ENCODE measurements at regions not wholly inside any gene's neighbourhood (a gene's known extent, or its start where the extent isn't known, plus 50 kb on each side); places are given as distances from the start of the nearest gene placed in this dataset.

DNA sequence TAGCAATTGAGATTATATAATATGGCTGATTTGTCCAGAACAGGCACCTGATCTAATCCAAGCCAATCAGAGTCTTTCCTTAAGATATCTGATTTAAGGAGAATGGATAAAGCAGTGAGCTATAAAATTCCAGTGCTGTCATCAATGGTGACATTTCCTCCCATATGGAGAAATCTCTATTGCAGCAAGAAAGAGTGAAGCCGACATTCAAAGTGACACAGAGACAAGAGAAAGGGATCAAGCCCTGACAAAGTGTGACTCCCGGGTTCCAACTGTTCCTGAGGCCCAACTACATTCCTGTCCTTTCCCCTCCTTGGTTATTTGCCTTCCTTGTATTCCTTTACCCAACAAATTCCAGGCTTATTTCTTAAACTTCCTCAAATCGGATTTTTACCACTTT is 430.0 kb upstream of the SOX5 start:
- no peak for TF ChIP-seq CEBPB (IDR thresholded peaks at IDR 0.05)

- TF ChIP-seq TCF12 (IDR thresholded peaks at IDR 0.05; ENCODE audit: low read depth) (no peak), TAF1 (IDR thresholded peaks at IDR 0.05; ENCODE audit: low read depth) (no peak), EGR1 (IDR thresholded peaks at IDR 0.05) (no peak), CEBPB (IDR thresholded peaks at IDR 0.05) (no peak), MAX (IDR thresholded peaks at IDR 0.05) (no peak), ZBTB7A (IDR thresholded peaks at IDR 0.05; ENCODE audit: low read depth) (no peak), NFIC (IDR thresholded peaks at IDR 0.05) (no peak), USF1 (IDR thresholded peaks at IDR 0.05) (no peak), RAD21 (IDR thresholded peaks at IDR 0.05; ENCODE audit: low read depth) (no peak), CREB1 (IDR thresholded peaks at IDR 0.05; ENCODE audit: low read depth) (no peak), FOXM1 (IDR thresholded peaks at IDR 0.05; ENCODE audit: borderline replicate concordance, low read depth) (no peak), EP300 (IDR thresholded peaks at IDR 0.05; ENCODE audit: borderline replicate concordance) (no peak)
- TF ChIP-seq, protein P1, sequence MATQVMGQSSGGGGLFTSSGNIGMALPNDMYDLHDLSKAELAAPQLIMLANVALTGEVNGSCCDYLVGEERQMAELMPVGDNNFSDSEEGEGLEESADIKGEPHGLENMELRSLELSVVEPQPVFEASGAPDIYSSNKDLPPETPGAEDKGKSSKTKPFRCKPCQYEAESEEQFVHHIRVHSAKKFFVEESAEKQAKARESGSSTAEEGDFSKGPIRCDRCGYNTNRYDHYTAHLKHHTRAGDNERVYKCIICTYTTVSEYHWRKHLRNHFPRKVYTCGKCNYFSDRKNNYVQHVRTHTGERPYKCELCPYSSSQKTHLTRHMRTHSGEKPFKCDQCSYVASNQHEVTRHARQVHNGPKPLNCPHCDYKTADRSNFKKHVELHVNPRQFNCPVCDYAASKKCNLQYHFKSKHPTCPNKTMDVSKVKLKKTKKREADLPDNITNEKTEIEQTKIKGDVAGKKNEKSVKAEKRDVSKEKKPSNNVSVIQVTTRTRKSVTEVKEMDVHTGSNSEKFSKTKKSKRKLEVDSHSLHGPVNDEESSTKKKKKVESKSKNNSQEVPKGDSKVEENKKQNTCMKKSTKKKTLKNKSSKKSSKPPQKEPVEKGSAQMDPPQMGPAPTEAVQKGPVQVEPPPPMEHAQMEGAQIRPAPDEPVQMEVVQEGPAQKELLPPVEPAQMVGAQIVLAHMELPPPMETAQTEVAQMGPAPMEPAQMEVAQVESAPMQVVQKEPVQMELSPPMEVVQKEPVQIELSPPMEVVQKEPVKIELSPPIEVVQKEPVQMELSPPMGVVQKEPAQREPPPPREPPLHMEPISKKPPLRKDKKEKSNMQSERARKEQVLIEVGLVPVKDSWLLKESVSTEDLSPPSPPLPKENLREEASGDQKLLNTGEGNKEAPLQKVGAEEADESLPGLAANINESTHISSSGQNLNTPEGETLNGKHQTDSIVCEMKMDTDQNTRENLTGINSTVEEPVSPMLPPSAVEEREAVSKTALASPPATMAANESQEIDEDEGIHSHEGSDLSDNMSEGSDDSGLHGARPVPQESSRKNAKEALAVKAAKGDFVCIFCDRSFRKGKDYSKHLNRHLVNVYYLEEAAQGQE (IDR thresholded peaks at IDR 0.05; ENCODE audit: low read depth), result no peak
Observed at GRCh38 chr12:24378548-24379407, 429.3 kb upstream of the SOX5 start.

- TF ChIP-seq TEAD4 (IDR thresholded peaks at IDR 0.05) (no peak), ZBTB7A (IDR thresholded peaks at IDR 0.05; ENCODE audit: low read depth) (no peak), USF1 (IDR thresholded peaks at IDR 0.05) (no peak), TAF1 (IDR thresholded peaks at IDR 0.05; ENCODE audit: low read depth) (no peak), EGR1 (IDR thresholded peaks at IDR 0.05) (no peak), YY1 (IDR thresholded peaks at IDR 0.05; ENCODE audit: low read depth) (no peak), MAX (IDR thresholded peaks at IDR 0.05) (no peak)
- TF ChIP-seq, protein P1 (IDR thresholded peaks at IDR 0.05; ENCODE audit: low read depth), result no peak
Observed at GRCh38 chr12:24374452-24374851, 425.0 kb upstream of the SOX5 start.

GRCh38 chr12:24373004-24373403 is 423.5 kb upstream of the SOX5 start:
- TF ChIP-seq CEBPB (IDR thresholded peaks at IDR 0.05) (no peak), USF1 (IDR thresholded peaks at IDR 0.05) (no peak), CREB1 (IDR thresholded peaks at IDR 0.05; ENCODE audit: low read depth) (no peak)

DNA sequence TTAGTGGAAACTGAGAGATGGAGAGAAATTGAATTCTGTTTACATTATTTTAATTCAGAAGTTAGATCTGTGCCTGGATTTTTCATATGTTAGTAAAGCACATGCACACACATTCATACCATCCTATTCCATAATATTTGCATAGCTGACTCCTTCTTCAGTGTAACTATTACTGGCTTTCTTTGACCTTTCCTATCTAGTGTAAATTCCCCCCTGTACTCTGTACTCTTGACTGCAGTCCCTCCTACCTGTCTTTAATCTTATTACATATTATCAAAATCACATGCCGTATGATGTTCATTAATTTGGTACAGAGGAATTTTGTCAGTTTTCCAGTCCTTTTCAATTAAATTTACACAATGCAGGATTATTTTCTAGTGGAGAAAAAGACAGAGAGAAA is 417.0 kb upstream of the SOX5 start:
- TF ChIP-seq RAD21 (IDR thresholded peaks at IDR 0.05; ENCODE audit: low read depth) (no peak), TAF1 (IDR thresholded peaks at IDR 0.05; ENCODE audit: low read depth) (no peak), NFIC (IDR thresholded peaks at IDR 0.05) (no peak), TCF12 (IDR thresholded peaks at IDR 0.05; ENCODE audit: low read depth) (no peak), MAX (IDR thresholded peaks at IDR 0.05) (no peak)

DNA sequence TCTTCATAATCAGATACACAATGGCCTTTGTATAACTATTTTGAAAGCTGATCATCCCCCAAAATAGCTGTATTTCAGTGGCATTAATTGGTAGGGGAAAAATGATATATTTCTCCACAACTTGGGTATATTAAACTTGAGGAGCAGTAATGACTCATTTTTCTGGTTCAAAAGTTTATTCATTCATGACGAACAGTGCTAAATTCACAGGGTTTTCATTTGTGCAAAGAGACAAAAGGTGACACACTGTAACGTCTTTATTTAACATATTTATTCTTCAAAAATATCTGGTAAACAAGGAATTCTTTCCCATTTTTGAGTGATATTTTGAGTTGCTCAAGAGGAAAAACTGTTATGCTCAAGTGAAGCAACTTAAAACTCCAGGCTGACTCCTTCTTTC is 415.5 kb upstream of the SOX5 start:
- no peak for TF ChIP-seq FOXM1 (IDR thresholded peaks at IDR 0.05; ENCODE audit: borderline replicate concordance, low read depth)
- TF ChIP-seq ZBTB7A (IDR thresholded peaks at IDR 0.05; ENCODE audit: low read depth), result no peak
- no peak for TF ChIP-seq NFIC (IDR thresholded peaks at IDR 0.05)
- TF ChIP-seq RAD21 (IDR thresholded peaks at IDR 0.05; ENCODE audit: low read depth), result no peak
- no peak for TF ChIP-seq TAF1 (IDR thresholded peaks at IDR 0.05; ENCODE audit: low read depth)
- TF ChIP-seq MAX (IDR thresholded peaks at IDR 0.05), result no peak
- TF ChIP-seq, protein P1 (IDR thresholded peaks at IDR 0.05; ENCODE audit: low read depth), result no peak
- TF ChIP-seq TEAD4 (IDR thresholded peaks at IDR 0.05), result no peak
- TF ChIP-seq CEBPB (IDR thresholded peaks at IDR 0.05), result no peak
- TF ChIP-seq EGR1 (IDR thresholded peaks at IDR 0.05), result no peak
- no peak for TF ChIP-seq TCF12 (IDR thresholded peaks at IDR 0.05; ENCODE audit: low read depth)
- no peak for TF ChIP-seq EP300 (IDR thresholded peaks at IDR 0.05; ENCODE audit: borderline replicate concordance)
- no peak for TF ChIP-seq YY1 (IDR thresholded peaks at IDR 0.05; ENCODE audit: low read depth)
- TF ChIP-seq USF1 (IDR thresholded peaks at IDR 0.05), result no peak
- no peak for TF ChIP-seq CREB1 (IDR thresholded peaks at IDR 0.05; ENCODE audit: low read depth)

Measured in Ishikawa (cell line).